Neuronal stem cell (in vitro differentiated cells): ENCODE measurements at regions not wholly inside any gene's neighbourhood (a gene's known extent, or its start where the extent isn't known, plus 50 kb on each side); places are given as distances from the start of the nearest gene placed in this dataset.

ENCODE experiments used
- DNase-seq: peaks from one replicate; pipeline ENCODE4 v3.0.0-alpha.2; 2013; ENCODE audit warnings: low spot score
- H2AFZ ChIP-seq: one replicate; pipeline ENCODE4 v1.6.1; 2013; ENCODE audit warnings: mild to moderate bottlenecking, low read length, inconsistent platforms
- H2AK5ac ChIP-seq: 2 replicates; pipeline ENCODE4 v1.6.1; 2013; ENCODE audit warnings: low read depth, mild to moderate bottlenecking, inconsistent platforms, low read length, moderate library complexity, mixed read lengths
- H2BK120ac ChIP-seq: 2 replicates; pipeline ENCODE4 v1.6.1; 2013; ENCODE audit warnings: low read depth, mild to moderate bottlenecking, inconsistent platforms, low read length, moderate library complexity, mixed read lengths
- H2BK12ac ChIP-seq: one replicate; pipeline ENCODE4 v1.6.1; 2013; ENCODE audit warnings: low read length, inconsistent platforms
- H2BK15ac ChIP-seq: 2 replicates; pipeline ENCODE4 v1.6.1; 2013; ENCODE audit warnings: mild to moderate bottlenecking, low read length, inconsistent platforms, mixed read lengths
- H2BK5ac ChIP-seq: one replicate; pipeline ENCODE4 v1.6.1; 2013; ENCODE audit warnings: inconsistent platforms, mild to moderate bottlenecking, low read length, moderate library complexity
- H3K14ac ChIP-seq: one replicate; pipeline ENCODE4 v1.6.1; 2013; ENCODE audit warnings: low read length, inconsistent platforms
- H3K18ac ChIP-seq: 2 replicates; pipeline ENCODE4 v1.6.1; 2013; ENCODE audit warnings: low read length, inconsistent platforms
- H3K23ac ChIP-seq: 2 replicates; pipeline ENCODE4 v1.6.1; 2013; ENCODE audit warnings: low read depth, mild to moderate bottlenecking, mixed read lengths, low read length, inconsistent platforms; ENCODE audit not compliant: poor library complexity
- H3K27ac ChIP-seq: replicated peaks from 3 replicates; pipeline ENCODE4 v1.5.1; 2013; ENCODE audit warnings: low read length, inconsistent platforms
- H3K27me3 ChIP-seq, 3 experiments: 2 replicates each; pipeline ENCODE4 v1.6.1; 2013; ENCODE audit warnings: low read length in 3 of 3, mild to moderate bottlenecking in 2 of 3, inconsistent platforms in 1 of 3, low read depth in 1 of 3, mixed read lengths in 1 of 3, moderate library complexity in 1 of 3; ENCODE audit not compliant: control insufficient read depth in 3 of 3, insufficient read depth in 3 of 3
- H3K36me3 ChIP-seq, 2 donors: replicated peaks in 1 of 2; 2 replicates each; pipeline ENCODE4 v1.6.1; 2013; ENCODE audit warnings: low read length in 2 of 2; ENCODE audit not compliant: control insufficient read depth in 2 of 2, insufficient read depth in 2 of 2
- H3K4ac ChIP-seq: 2 replicates; pipeline ENCODE4 v1.6.1; 2013; ENCODE audit warnings: inconsistent platforms, mild to moderate bottlenecking, low read length, moderate library complexity
- H3K4me1 ChIP-seq, 2 donors: 1 replicate in 1 of 2; 2 replicates in 1 of 2; pipeline ENCODE4 v1.6.1; 2013; ENCODE audit warnings: low read length in 2 of 2, low read depth in 1 of 2; ENCODE audit not compliant: control insufficient read depth in 2 of 2, insufficient read depth in 1 of 2
- H3K4me2 ChIP-seq: one replicate; pipeline ENCODE4 v1.6.1; 2013; ENCODE audit warnings: mild to moderate bottlenecking, low read length, inconsistent platforms; ENCODE audit not compliant: insufficient read depth, poor library complexity, severe bottlenecking
- H3K4me3 ChIP-seq, 2 donors: 2 replicates each; pipeline ENCODE4 v1.5.1; 2013; ENCODE audit warnings: low read length in 2 of 2, mild to moderate bottlenecking in 2 of 2, inconsistent platforms in 1 of 2, moderate library complexity in 1 of 2
- H3K79me1 ChIP-seq: one replicate; pipeline ENCODE4 v1.6.1; 2013; ENCODE audit warnings: low read depth, mild to moderate bottlenecking, inconsistent platforms, low read length, moderate library complexity
- H3K9ac ChIP-seq: one replicate; pipeline ENCODE4 v1.6.1; 2013; ENCODE audit warnings: mild to moderate bottlenecking, low read depth, low read length, inconsistent platforms; ENCODE audit not compliant: poor library complexity
- H3K9me3 ChIP-seq, 2 donors: replicated peaks in 1 of 2; 2 replicates each; pipeline versions ENCODE3 to v1.6.1; 2013; ENCODE audit warnings: low read length in 2 of 2, mild to moderate bottlenecking in 2 of 2, inconsistent platforms in 1 of 2, low read depth in 1 of 2, mixed read lengths in 1 of 2, moderate library complexity in 1 of 2; ENCODE audit not compliant: control insufficient read depth in 2 of 2, insufficient read depth in 1 of 2
- H4K8ac ChIP-seq: one replicate; pipeline ENCODE4 v1.6.1; 2013; ENCODE audit warnings: low read depth, mild to moderate bottlenecking, inconsistent platforms, low read length, moderate library complexity
- H4K91ac ChIP-seq: one replicate; pipeline ENCODE4 v1.6.1; 2013; ENCODE audit warnings: low read length, low read depth, mild to moderate bottlenecking, inconsistent platforms; ENCODE audit not compliant: poor library complexity
- WGBS, 2 donors: extraction: QIAGEN DNeasy Blood & Tissue Kit; methylation state at CpG; one replicate each; pipeline ENCODE4 v1.1.7; 2013; ENCODE audit warnings: missing lambda C conversion rate in 2 of 2, mixed read lengths in 1 of 2; ENCODE audit not compliant: insufficient read length in 2 of 2, insufficient replicate concordance in 1 of 2; ENCODE audit errors: extremely low coverage in 2 of 2; 5-methylcytosine and 5-hydroxymethylcytosine counted together

GRCh38 chr3:152091725-152092124, 177.0 kb upstream of the MBNL1 start:
- no peak overlapping the region for H3K27ac ChIP-seq
- H4K8ac ChIP-seq, result no peak overlapping the region
- no peak overlapping the region for H3K18ac ChIP-seq
- DNase-seq, result no peak
- H2AK5ac ChIP-seq, result no peak overlapping the region
- H2BK5ac ChIP-seq, result no peak overlapping the region
- no peaks in the 10 kb centered on the region for H3K4me1 ChIP-seq
- no peaks in the 10 kb centered on the region for H3K27me3 ChIP-seq
- H3K9ac ChIP-seq, result no peak overlapping the region
- no peak overlapping the region for H2BK120ac ChIP-seq
- no peaks in the 10 kb centered on the region for H3K36me3 ChIP-seq
- H3K9me3 ChIP-seq, result no peaks in the 10 kb centered on the region
- no peak overlapping the region for H3K14ac ChIP-seq
- H3K4ac ChIP-seq, result no peak overlapping the region
- no peak overlapping the region for H3K4me2 ChIP-seq
- no peak overlapping the region for H2BK12ac ChIP-seq
- H3K4me3 ChIP-seq, result no peak overlapping the region
- WGBS, 2 donors, result no CpG with 5 or more reads among the region's 1 CpG
- no peaks in the 10 kb centered on the region for H3K79me1 ChIP-seq
- no peak overlapping the region for H2BK15ac ChIP-seq
- H3K23ac ChIP-seq, result no peak overlapping the region
- H4K91ac ChIP-seq, result no peak overlapping the region
- no peak overlapping the region for H2AFZ ChIP-seq

- no peak overlapping the region for H4K8ac ChIP-seq
- H4K91ac ChIP-seq, result no peak overlapping the region
- H2BK12ac ChIP-seq, result no peak overlapping the region
- no peak overlapping the region for H3K4me3 ChIP-seq
- no peak overlapping the region for H2AK5ac ChIP-seq
- no peaks in the 10 kb centered on the region for H3K4me1 ChIP-seq
- H3K4ac ChIP-seq, result no peak overlapping the region
- no peak overlapping the region for H3K27ac ChIP-seq
- no peak overlapping the region for H3K4me2 ChIP-seq
- H2AFZ ChIP-seq, result no peak overlapping the region
- no peak overlapping the region for H3K14ac ChIP-seq
- H2BK120ac ChIP-seq, result no peak overlapping the region
- no peaks in the 10 kb centered on the region for H3K27me3 ChIP-seq
- no peak for DNase-seq
- H3K18ac ChIP-seq, result no peak overlapping the region
- H3K36me3 ChIP-seq, result no peaks in the 10 kb centered on the region
- no peak overlapping the region for H2BK5ac ChIP-seq
- H3K23ac ChIP-seq, result no peak overlapping the region
- no peak overlapping the region for H3K9ac ChIP-seq
- no peak overlapping the region for H2BK15ac ChIP-seq
- H3K79me1 ChIP-seq, result no peaks in the 10 kb centered on the region
- H3K9me3 ChIP-seq, result no peaks in the 10 kb centered on the region
Observed at GRCh38 chr3:152093901-152094300, 174.8 kb upstream of the MBNL1 start.

DNA sequence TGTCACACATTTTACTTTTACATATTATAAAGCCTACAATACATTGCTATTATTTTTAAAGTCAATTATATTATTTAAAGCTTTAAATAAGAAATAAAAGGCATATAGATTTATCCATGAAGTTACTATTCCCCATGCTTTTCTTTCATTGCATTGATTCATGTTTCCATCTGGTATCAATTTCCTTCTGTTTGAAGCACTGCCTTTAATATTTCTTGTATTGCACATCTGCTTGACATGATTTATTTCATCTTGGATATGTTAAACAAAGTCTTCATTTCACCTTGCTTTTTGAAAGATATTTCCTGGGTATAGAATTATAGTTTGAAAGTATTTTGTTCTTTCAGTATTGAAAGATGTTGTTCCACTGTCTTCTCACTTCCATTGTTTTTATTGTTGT, 174.3 kb upstream of the MBNL1 start:
- Histone ChIP-seq H3K14ac (no peak overlapping the region), H2BK12ac (no peak overlapping the region), H3K79me1 (no peaks in the 10 kb centered on the region), H3K9ac (no peak overlapping the region), H3K18ac (no peak overlapping the region), H3K4me3 (no peak overlapping the region), H4K91ac (no peak overlapping the region), H2AFZ (no peak overlapping the region), H3K9me3 (no peaks in the 10 kb centered on the region), H3K23ac (no peak overlapping the region), H4K8ac (no peak overlapping the region), H2BK5ac (no peak overlapping the region), H3K4me1 (no peaks in the 10 kb centered on the region), H2BK120ac (no peak overlapping the region), H3K36me3 (no peaks in the 10 kb centered on the region), H3K4ac (no peak overlapping the region), H3K4me2 (no peak overlapping the region), H2BK15ac (no peak overlapping the region), H3K27me3 (no peaks in the 10 kb centered on the region), H2AK5ac (no peak overlapping the region), H3K27ac (no peak overlapping the region)
- no peak for DNase-seq

DNA sequence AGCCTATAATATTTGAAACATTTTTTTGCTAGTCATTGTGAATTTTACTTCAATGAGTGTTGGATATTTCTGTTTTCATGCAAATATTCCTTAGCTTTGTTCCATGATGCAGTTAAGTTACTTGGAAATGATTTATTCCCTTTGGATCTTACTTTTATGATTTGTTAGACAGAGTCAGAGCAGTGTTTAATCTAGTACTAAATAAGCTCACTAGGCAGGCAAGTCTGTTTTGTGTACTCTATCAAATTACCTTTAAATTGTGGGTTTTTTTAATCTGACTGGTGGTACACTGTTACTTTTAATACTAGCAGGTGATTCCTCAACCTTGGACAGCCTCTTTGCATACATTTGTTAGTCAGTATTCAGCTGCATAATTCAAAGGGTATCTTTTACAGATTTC, 173.3 kb upstream of the MBNL1 start:
- Histone ChIP-seq H3K4me1 (no peaks in the 10 kb centered on the region), H3K4me2 (no peak overlapping the region), H3K4ac (no peak overlapping the region), H3K36me3 (no peaks in the 10 kb centered on the region), H3K27me3 (no peaks in the 10 kb centered on the region), H3K79me1 (no peaks in the 10 kb centered on the region), H3K4me3 (no peak overlapping the region), H3K23ac (no peak overlapping the region), H3K14ac (no peak overlapping the region), H4K91ac (no peak overlapping the region), H3K27ac (no peak overlapping the region), H3K9me3 (no peaks in the 10 kb centered on the region), H2AK5ac (no peak overlapping the region), H4K8ac (no peak overlapping the region), H3K9ac (no peak overlapping the region), H2BK120ac (no peak overlapping the region), H2BK5ac (no peak overlapping the region), H3K18ac (no peak overlapping the region), H2AFZ (no peak overlapping the region), H2BK12ac (no peak overlapping the region), H2BK15ac (no peak overlapping the region)
- DNase-seq, result no peak
